Prostate gland (tissue), 2 donors: ENCODE measurements at regions not wholly inside any gene's neighbourhood (a gene's known extent, or its start where the extent isn't known, plus 50 kb on each side); places are given as distances from the start of the nearest gene placed in this dataset.

Source experiments
- CTCF ChIP-seq, 4 experiments: fragments of 200-600 bp in 2 of 4; fragments of 450-650 bp in 2 of 4; sonication (generic) in 2 of 4; IDR thresholded peaks; 1 replicate in 3 of 4; 2 replicates in 1 of 4; pipeline ENCODE4 v1.5.1; 2016 to 2019; ENCODE audit warnings: antibody characterized with exemption in 4 of 4, mild to moderate bottlenecking in 2 of 4, moderate library complexity in 2 of 4
- POLR2A ChIP-seq: fragments of 450-650 bp; IDR thresholded peaks from one replicate; pipeline ENCODE4 v1.6.1; 2016; ENCODE audit warnings: antibody characterized with exemption, mild to moderate bottlenecking
- POLR2AphosphoS5 ChIP-seq: sonication (generic); formaldehyde crosslinking; IDR thresholded peaks from one replicate; pipeline ENCODE4 v1.6.1; 2017; ENCODE audit warnings: antibody characterized with exemption

- TF ChIP-seq POLR2A (no peak), CTCF (IDR thresholded peaks at IDR 0.05) (no peak), POLR2AphosphoS5 (no peak)
Observed at GRCh38 chr11:23680488-23681230, 816.2 kb upstream of the LUZP2 start.
